GM12878 (cell line): ENCODE measurements at regions not wholly inside any gene's neighbourhood (a gene's known extent, or its start where the extent isn't known, plus 50 kb on each side); places are given as distances from the start of the nearest gene placed in this dataset.

ENCODE experiments used
- ATF2 ChIP-seq: IDR thresholded peaks from 2 replicates; pipeline ENCODE4 v1.6.1; 2012; ENCODE audit warnings: low read length, inconsistent platforms
- BRCA1 ChIP-seq: IDR thresholded peaks from 2 replicates; pipeline ENCODE4 v1.6.1; 2011; ENCODE audit warnings: low read depth, low read length, improper control_type of control experiment
- CBX5 ChIP-seq: sonication (generic); IDR thresholded peaks from 2 replicates; pipeline ENCODE4 v1.6.1; 2016; ENCODE audit warnings: low read depth, moderate library complexity, mild to moderate bottlenecking, inconsistent platforms
- EP300 ChIP-seq, 2 experiments: fragments of 150-350 bp in 1 of 2; IDR thresholded peaks; 2 replicates each; pipeline ENCODE4 v1.6.1; 2011 to 2012; ENCODE audit warnings: low read depth in 2 of 2, low read length in 2 of 2, borderline replicate concordance in 1 of 2, improper control_type of control experiment in 1 of 2, inconsistent platforms in 1 of 2; ENCODE audit not compliant: control insufficient read depth in 1 of 2
- FOXM1 ChIP-seq: IDR thresholded peaks from 2 replicates; pipeline ENCODE4 v1.6.1; 2012; ENCODE audit warnings: low read depth, mild to moderate bottlenecking, inconsistent platforms, low read length, moderate library complexity
- KDM1A ChIP-seq: fragments of 200-600 bp; sonication (generic); IDR thresholded peaks from 2 replicates; pipeline ENCODE4 v1.6.1; 2016; ENCODE audit warnings: borderline replicate concordance
- LARP7 ChIP-seq: fragments of 450-650 bp; IDR thresholded peaks from 2 replicates; pipeline ENCODE4 v1.6.1; 2017; ENCODE audit warnings: mild to moderate bottlenecking
- RFX5 ChIP-seq: IDR thresholded peaks from 2 replicates; pipeline ENCODE4 v1.6.1; 2011; ENCODE audit warnings: low read depth, low read length, improper control_type of control experiment
- SIN3A ChIP-seq: IDR thresholded peaks from 2 replicates; pipeline ENCODE4 v1.6.1; 2012; ENCODE audit warnings: low read depth, low read length, improper control_type of control experiment
- SRF ChIP-seq, 2 experiments: IDR thresholded peaks; 2 replicates each; pipeline ENCODE4 v1.6.1; 2011; ENCODE audit warnings: low read depth in 2 of 2, low read length in 2 of 2, mild to moderate bottlenecking in 1 of 2, moderate library complexity in 1 of 2
- TAF1 ChIP-seq: IDR thresholded peaks from 2 replicates; pipeline ENCODE4 v1.6.1; 2011; ENCODE audit warnings: mild to moderate bottlenecking, low read depth, low read length, borderline replicate concordance
- TARDBP ChIP-seq: IDR thresholded peaks from 2 replicates; pipeline ENCODE4 v1.6.1; 2016; ENCODE audit warnings: borderline replicate concordance
- TF ChIP-seq, protein P1 (sequence below), 3 experiments: IDR thresholded peaks in 2 of 3; conservative IDR thresholded peaks in 1 of 3; 2 replicates each; pipeline ENCODE4 v1.5.1; 2011; ENCODE audit warnings: low read depth in 3 of 3, low read length in 3 of 3, mild to moderate bottlenecking in 3 of 3, control low read depth in 2 of 3, moderate library complexity in 2 of 3, inconsistent platforms in 1 of 3, mixed read lengths in 1 of 3; ENCODE audit not compliant: control insufficient read depth in 2 of 3, insufficient read depth in 1 of 3; ENCODE audit errors: extremely low read depth in 1 of 3
- TF ChIP-seq, protein P2 (sequence below): IDR thresholded peaks from 2 replicates; pipeline ENCODE4 v1.6.1; 2011; ENCODE audit warnings: low read depth, mild to moderate bottlenecking, low read length, moderate library complexity, borderline replicate concordance; ENCODE audit errors: extremely low read depth

DNA sequence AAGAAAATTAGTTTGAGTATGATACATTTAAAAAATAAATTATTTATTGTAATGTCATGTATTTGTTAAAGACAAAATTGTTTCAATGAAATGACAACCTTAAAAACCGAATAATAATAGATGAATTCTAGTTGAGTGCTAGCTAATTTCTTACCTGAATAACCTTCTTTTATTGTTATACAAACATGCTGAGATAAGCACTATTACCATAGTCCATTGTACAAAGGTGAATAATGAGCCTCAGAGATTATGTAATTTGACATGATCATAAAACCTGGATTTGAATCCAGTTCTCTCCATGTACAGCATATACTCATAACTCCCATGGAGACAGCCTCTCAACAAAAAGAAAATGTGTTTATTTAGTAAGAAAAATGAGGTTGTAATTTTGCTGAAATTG is 1512.9 kb downstream of the PCDH19 start:
- TF ChIP-seq EP300 (IDR thresholded peaks at IDR 0.05; ENCODE audit: borderline replicate concordance in 1 of 2, control insufficient read depth in 1 of 2, low read depth in 2 of 2, low read length in 2 of 2): no peak
- TF ChIP-seq, protein P1, sequence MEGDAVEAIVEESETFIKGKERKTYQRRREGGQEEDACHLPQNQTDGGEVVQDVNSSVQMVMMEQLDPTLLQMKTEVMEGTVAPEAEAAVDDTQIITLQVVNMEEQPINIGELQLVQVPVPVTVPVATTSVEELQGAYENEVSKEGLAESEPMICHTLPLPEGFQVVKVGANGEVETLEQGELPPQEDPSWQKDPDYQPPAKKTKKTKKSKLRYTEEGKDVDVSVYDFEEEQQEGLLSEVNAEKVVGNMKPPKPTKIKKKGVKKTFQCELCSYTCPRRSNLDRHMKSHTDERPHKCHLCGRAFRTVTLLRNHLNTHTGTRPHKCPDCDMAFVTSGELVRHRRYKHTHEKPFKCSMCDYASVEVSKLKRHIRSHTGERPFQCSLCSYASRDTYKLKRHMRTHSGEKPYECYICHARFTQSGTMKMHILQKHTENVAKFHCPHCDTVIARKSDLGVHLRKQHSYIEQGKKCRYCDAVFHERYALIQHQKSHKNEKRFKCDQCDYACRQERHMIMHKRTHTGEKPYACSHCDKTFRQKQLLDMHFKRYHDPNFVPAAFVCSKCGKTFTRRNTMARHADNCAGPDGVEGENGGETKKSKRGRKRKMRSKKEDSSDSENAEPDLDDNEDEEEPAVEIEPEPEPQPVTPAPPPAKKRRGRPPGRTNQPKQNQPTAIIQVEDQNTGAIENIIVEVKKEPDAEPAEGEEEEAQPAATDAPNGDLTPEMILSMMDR (IDR thresholded peaks at IDR 0.05 in 2 of 3, conservative IDR thresholded peaks at IDR 0.05 in 1 of 3; ENCODE audit: control insufficient read depth in 2 of 3, extremely low read depth in 1 of 3, insufficient read depth in 1 of 3, low read depth in 3 of 3, low read length in 3 of 3): no peak
- TF ChIP-seq TARDBP: no peak
- no peak for TF ChIP-seq CBX5
- TF ChIP-seq ATF2: no peak
- TF ChIP-seq TAF1: no peak
- TF ChIP-seq LARP7: no peak
- no peak for TF ChIP-seq FOXM1
- no peak for TF ChIP-seq RFX5
- TF ChIP-seq BRCA1: no peak
- TF ChIP-seq KDM1A: no peak
- TF ChIP-seq SIN3A: no peak
- TF ChIP-seq, protein P2, sequence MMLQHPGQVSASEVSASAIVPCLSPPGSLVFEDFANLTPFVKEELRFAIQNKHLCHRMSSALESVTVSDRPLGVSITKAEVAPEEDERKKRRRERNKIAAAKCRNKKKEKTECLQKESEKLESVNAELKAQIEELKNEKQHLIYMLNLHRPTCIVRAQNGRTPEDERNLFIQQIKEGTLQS: no peak
- no peak for TF ChIP-seq SRF (IDR thresholded peaks at IDR 0.05; ENCODE audit: low read depth in 2 of 2, low read length in 2 of 2)
